ENCODE measurements at regions not wholly inside any gene's neighbourhood (a gene's known extent, or its start where the extent isn't known, plus 50 kb on each side); places are given as distances from the start of the nearest gene placed in this dataset.

DNA sequence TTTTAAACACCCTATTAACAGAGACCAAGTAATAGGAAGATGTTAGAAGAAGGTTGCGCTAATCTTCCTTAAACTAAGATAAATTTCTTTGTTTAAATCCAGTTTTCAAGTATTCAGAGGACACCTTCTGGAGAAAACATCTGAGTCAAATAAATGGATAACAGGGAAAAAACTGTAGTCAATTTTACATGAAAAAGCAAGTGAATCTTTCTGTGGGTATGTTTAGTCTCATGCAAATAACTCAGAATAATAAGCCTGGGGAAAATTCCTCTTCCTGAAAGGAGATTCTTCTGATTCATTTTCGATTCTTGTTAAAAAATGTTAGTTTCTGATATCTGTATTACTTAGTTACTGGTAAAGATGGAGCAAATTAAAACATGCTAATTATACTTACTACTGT lies 145.5 kb downstream of the CTH start:
- TF ChIP-seq CTCF (conservative IDR thresholded peaks at IDR 0.05; ENCODE audit: low read length) (no peak), EZH2phosphoT487 (IDR thresholded peaks at IDR 0.05; ENCODE audit: borderline replicate concordance) (no peak)
